ENCODE measurements at regions not wholly inside any gene's neighbourhood (a gene's known extent, or its start where the extent isn't known, plus 50 kb on each side); places are given as distances from the start of the nearest gene placed in this dataset.

GRCh38 chr9:88816591-88816990 lies 174.7 kb upstream of the S1PR3 start:
- TF ChIP-seq CTCF (IDR thresholded peaks at IDR 0.05) (no peak), POLR2A (IDR thresholded peaks at IDR 0.05) (no peak)
